A549 (cell line): ENCODE measurements at regions not wholly inside any gene's neighbourhood (a gene's known extent, or its start where the extent isn't known, plus 50 kb on each side); places are given as distances from the start of the nearest gene placed in this dataset.
A peak's percentile ranks its signal among the peaks of the same experiment; 100 is the strongest.

Source experiments
- ATAC-seq, 2 experiments: fragments of 200-7000 bp in 1 of 2; fragments of >200 bp in 1 of 2; cut with Nextera tagmentation in 1 of 2; cut with Tn5 transposase in 1 of 2; 3 replicates each; pipeline versions ENCODE4 v1.8.0 to v1.9.1; 2018 to 2020; ENCODE audit warnings: mild to moderate bottlenecking in 1 of 2, moderate library complexity in 1 of 2
- CTCF ChIA-PET: fragments of 300-600 bp; sonication (Branson Sonifier 250); formaldehyde crosslinking; extraction: SDS; loops from one replicate; lab custom pipeline; 2021; ENCODE audit warnings: antibody characterized with exemption, inconsistent platforms; lab: Yijun Ruan, JAX
- POLR2A ChIA-PET: fragments of 350-600 bp; formaldehyde crosslinking; extraction: SDS; loops from one replicate; lab custom pipeline; 2021; ENCODE audit warnings: antibody characterized with exemption, inconsistent platforms; lab: Yijun Ruan, JAX
- DNase-seq, 2 experiments: peaks; one replicate each; pipeline versions ENCODE4 v3.0.0 to v3.0.0-alpha.2; 2011 to 2016; ENCODE audit warnings: low read depth in 1 of 2, low spot score in 1 of 2
- FAIRE-seq: peaks from 2 replicates; lab custom pipeline; 2011; peaks lifted over from hg19 to GRCh38; lab: Jason Lieb, UNC
- H3K27ac ChIP-seq, 2 experiments: fragments of >200 bp; sonication (Bioruptor Twin); formaldehyde crosslinking; 3 replicates each; pipeline ENCODE4 v1.5.1; 2016 to 2017
- H3K4me1 ChIP-seq: fragments of >200 bp; sonication (Bioruptor Twin); formaldehyde crosslinking; 3 replicates; pipeline ENCODE4 v1.6.1; 2016
- H3K4me2 ChIP-seq: fragments of >200 bp; sonication (Bioruptor Twin); formaldehyde crosslinking; 3 replicates; pipeline ENCODE4 v1.6.1; 2016
- H3K4me3 ChIP-seq: fragments of >200 bp; sonication (Bioruptor Twin); formaldehyde crosslinking; 3 replicates; pipeline ENCODE4 v1.5.1; 2016
- H3K9me3 ChIP-seq: fragments of >200 bp; sonication (Bioruptor Twin); formaldehyde crosslinking; 3 replicates; pipeline ENCODE4 v1.6.1; 2016
- BHLHE40 ChIP-seq: IDR thresholded peaks from 2 replicates; pipeline ENCODE4 v1.6.1; 2012; ENCODE audit warnings: low read depth, low read length, inconsistent platforms
- EP300 ChIP-seq, 2 experiments: fragments of >200 bp; sonication (Bioruptor Twin); formaldehyde crosslinking; IDR thresholded peaks; 2 replicates in 1 of 2; 3 replicates in 1 of 2; pipeline ENCODE4 v1.6.1; 2016 to 2017
- FOXS1 ChIP-seq: fragments of 250-450 bp; sonication (Bioruptor Pico); IDR thresholded peaks from 2 replicates; pipeline ENCODE4 v1.5.0; 2020; ENCODE audit warnings: mild to moderate bottlenecking, moderate library complexity
- HEYL ChIP-seq: fragments of 250-450 bp; sonication (Bioruptor Pico); IDR thresholded peaks from 2 replicates; pipeline ENCODE4 v1.8.0; 2021; ENCODE audit warnings: mild to moderate bottlenecking, moderate library complexity
- HOXB5 ChIP-seq: fragments of 250-450 bp; sonication (Bioruptor Pico); IDR thresholded peaks from 2 replicates; pipeline ENCODE4 v1.5.0; 2020; ENCODE audit warnings: mild to moderate bottlenecking, moderate library complexity
- JUN ChIP-seq, 2 experiments: fragments of >200 bp; sonication (Bioruptor Twin); formaldehyde crosslinking; IDR thresholded peaks; 2 replicates in 1 of 2; 3 replicates in 1 of 2; pipeline ENCODE4 v1.6.1; 2016 to 2017
- KDM1A ChIP-seq: fragments of 200-600 bp; sonication (generic); IDR thresholded peaks from 2 replicates; pipeline ENCODE4 v1.6.1; 2016; ENCODE audit warnings: low read depth, mild to moderate bottlenecking
- POLR2A ChIP-seq: IDR thresholded peaks from 2 replicates; pipeline ENCODE4 v1.6.1; 2012; ENCODE audit warnings: mild to moderate bottlenecking, low read length
- RAD21 ChIP-seq, 2 experiments: fragments of >200 bp in 1 of 2; sonication (Bioruptor Twin) in 1 of 2; formaldehyde crosslinking in 1 of 2; IDR thresholded peaks in 1 of 2; conservative IDR thresholded peaks in 1 of 2; 2 replicates in 1 of 2; 3 replicates in 1 of 2; pipeline ENCODE4 v1.6.1; 2012 to 2018; ENCODE audit warnings: inconsistent platforms in 1 of 2
- RARB ChIP-seq: fragments of 250-450 bp; sonication (Bioruptor Pico); IDR thresholded peaks from 2 replicates; pipeline ENCODE4 v1.8.0; 2021; ENCODE audit warnings: mild to moderate bottlenecking, moderate library complexity
- RFX5 ChIP-seq: fragments of 450-650 bp; IDR thresholded peaks from 2 replicates; pipeline ENCODE4 v1.7.1; 2014; ENCODE audit warnings: antibody characterized with exemption, mild to moderate bottlenecking, moderate library complexity
- SMC3 ChIP-seq: fragments of >200 bp; sonication (Bioruptor Twin); formaldehyde crosslinking; IDR thresholded peaks from 3 replicates; pipeline ENCODE4 v1.6.1; 2018; ENCODE audit warnings: inconsistent platforms
- ZFP36 ChIP-seq: fragments of 450-650 bp; IDR thresholded peaks from 2 replicates; pipeline ENCODE4 v1.6.1; 2014; ENCODE audit warnings: borderline replicate concordance; ENCODE audit not compliant: partially characterized antibody
- WGBS: methylation state at CpG from one replicate; pipeline ENCODE4 v1.1.6; 2017; ENCODE audit errors: missing lambda C conversion rate; 5-methylcytosine and 5-hydroxymethylcytosine counted together
- TF ChIP-seq, protein P1 (sequence below): fragments of >200 bp; sonication (Bioruptor Twin); formaldehyde crosslinking; IDR thresholded peaks from 3 replicates; pipeline ENCODE4 v1.5.1; 2016
- TF ChIP-seq, protein P2 (sequence below): fragments of 250-450 bp; sonication (Bioruptor Pico); IDR thresholded peaks from 2 replicates; pipeline ENCODE4 v1.5.0; 2021; ENCODE audit warnings: mild to moderate bottlenecking, moderate library complexity, borderline replicate concordance
- TF ChIP-seq, protein P3 (sequence below): fragments of 250-450 bp; sonication (Bioruptor Pico); IDR thresholded peaks from 2 replicates; pipeline ENCODE4 v1.5.0; 2020; ENCODE audit warnings: low read depth, mild to moderate bottlenecking, moderate library complexity
- TF ChIP-seq, protein P4 (sequence below): fragments of >200 bp; sonication (Bioruptor Twin); formaldehyde crosslinking; IDR thresholded peaks from 2 replicates; pipeline ENCODE4 v1.6.1; 2016

DNA sequence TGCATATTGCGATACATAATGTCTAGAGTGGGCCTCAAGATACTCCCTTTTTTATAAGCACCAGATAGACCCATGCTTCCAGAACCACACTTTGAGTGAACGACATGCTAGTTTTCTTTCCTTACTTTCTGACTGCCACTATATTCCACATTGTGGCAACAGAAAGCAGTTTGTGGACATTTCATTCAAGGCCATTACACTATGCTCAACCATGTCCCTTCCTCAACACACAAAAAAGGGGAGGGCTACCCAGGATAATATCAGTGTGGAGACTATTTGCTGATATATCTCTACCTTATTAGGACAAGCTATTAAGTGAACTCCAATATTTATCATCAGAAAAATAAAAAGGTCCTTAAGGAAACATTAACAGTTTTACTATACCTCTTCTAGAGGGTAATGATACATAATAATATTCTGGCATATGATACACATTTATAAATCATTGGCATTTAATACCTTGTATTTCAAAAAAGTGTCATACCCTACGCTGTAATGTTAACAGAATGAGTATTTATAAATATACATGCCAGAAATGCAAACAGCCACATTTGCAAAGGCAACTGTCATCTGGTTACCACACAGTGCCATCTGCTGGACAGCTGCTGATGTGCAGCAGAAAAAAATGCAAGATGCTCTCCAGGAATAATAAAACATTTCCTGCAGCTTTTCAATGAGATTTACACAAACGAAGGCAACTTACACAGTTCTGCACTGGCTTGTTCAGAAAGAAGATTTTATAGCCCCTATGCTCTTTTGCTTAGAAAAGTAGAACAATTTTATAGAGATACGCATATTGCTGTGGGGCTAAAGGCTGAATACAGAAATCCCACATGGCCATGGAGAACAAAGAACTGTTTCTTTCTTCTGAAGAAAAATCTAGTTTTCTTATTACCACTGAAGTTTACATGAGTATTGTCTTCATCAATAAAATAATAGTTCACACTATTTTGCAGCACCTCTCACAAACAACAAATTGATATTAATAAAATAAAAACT is 182.2 kb upstream of the GRIP1 start:
- POLR2A ChIA-PET, result no interaction called here
- no peaks in the 10 kb centered on the region for H3K4me1 ChIP-seq
- CTCF ChIA-PET, result interaction anchor here (0.6 to 2.2 kb wide), 23 partner anchors 8 to 1120 kb away, joined by 3 to 9 read pairs (median 3); no protein-coding TSS in a partner anchor
- 25% methylated on average over 5 of the region's 5 CpGs for WGBS
- no peak overlapping the region for H3K4me3 ChIP-seq
- DNase-seq (peak; percentile 18 to 63), ATAC-seq (peak in 1 of 2 experiments; percentile 69; a peak in 3 of 6 replicates), FAIRE-seq (peak; percentile 7)
- H3K9me3 ChIP-seq, result no peaks in the 10 kb centered on the region
- H3K27ac ChIP-seq, result no peak overlapping the region
- TF ChIP-seq RAD21 (conservative IDR thresholded peaks at IDR 0.05 in 1 of 2, IDR thresholded peaks at IDR 0.05 in 1 of 2) (peak; percentile 73 to 80), SMC3 (peak; percentile 74), HEYL (CRISPR knock-in tag) (no peak)
- TF ChIP-seq, protein P1, sequence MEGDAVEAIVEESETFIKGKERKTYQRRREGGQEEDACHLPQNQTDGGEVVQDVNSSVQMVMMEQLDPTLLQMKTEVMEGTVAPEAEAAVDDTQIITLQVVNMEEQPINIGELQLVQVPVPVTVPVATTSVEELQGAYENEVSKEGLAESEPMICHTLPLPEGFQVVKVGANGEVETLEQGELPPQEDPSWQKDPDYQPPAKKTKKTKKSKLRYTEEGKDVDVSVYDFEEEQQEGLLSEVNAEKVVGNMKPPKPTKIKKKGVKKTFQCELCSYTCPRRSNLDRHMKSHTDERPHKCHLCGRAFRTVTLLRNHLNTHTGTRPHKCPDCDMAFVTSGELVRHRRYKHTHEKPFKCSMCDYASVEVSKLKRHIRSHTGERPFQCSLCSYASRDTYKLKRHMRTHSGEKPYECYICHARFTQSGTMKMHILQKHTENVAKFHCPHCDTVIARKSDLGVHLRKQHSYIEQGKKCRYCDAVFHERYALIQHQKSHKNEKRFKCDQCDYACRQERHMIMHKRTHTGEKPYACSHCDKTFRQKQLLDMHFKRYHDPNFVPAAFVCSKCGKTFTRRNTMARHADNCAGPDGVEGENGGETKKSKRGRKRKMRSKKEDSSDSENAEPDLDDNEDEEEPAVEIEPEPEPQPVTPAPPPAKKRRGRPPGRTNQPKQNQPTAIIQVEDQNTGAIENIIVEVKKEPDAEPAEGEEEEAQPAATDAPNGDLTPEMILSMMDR, result peak; percentile 87
- H3K4me2 ChIP-seq, result no peak overlapping the region

DNA sequence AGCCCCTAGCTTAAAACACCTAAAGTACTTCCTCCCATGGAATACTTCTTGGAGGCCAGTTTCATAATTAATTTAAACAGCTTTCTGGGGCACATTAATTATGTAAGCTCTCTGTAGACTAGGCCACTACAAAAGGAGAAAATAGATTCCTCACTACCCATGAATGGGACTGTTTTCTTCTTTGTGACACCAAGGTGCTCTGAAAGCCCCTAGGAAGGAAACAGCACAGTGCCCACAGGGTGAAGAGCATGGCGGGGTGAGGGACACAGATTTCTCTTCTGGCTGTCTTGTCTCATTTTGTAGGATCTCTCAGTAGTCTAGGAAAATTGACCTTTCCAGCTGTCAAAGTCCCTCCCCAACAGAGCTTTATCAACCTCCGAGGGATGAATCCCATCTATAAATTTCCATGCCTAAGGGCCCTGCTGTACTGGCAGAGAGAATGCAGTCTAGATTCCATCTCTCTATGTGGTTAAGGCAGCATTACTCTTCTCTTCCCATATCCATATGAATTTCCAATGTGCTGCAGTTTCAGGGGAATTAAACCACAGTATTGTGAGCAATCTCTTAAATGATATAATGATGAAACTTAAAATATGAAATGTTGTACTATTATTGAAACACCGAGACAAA is 183.6 kb upstream of the GRIP1 start:
- POLR2A ChIA-PET, result no interaction called here
- 43% methylated on average over 3 of the region's 3 CpGs for WGBS

DNA sequence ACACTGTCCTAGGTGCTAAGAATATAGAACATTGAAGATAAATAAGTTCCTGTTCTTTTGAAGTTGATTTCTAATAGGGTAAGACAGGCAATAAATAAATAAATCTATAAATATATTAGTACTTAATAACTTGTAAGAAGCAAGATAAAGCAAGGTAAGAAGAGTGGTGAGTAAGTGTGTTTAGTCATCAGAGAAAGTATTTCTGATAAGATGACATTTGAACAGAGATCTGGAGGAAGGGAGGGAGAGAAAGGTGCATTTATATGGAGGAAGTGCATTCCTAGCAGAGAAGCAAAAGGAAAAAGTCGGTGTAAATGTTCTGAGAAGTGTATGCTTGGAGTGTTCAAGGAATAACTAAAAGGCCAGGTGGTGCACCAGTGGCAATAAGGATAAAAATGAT is 184.4 kb upstream of the GRIP1 start:
- Histone ChIP-seq H3K27ac (no peak overlapping the region), H3K9me3 (no peaks in the 10 kb centered on the region), H3K4me1 (no peaks in the 10 kb centered on the region)
- FAIRE-seq (no peak), ATAC-seq (no peak)
- CTCF ChIA-PET, result no interaction called here
- POLR2A ChIA-PET, result no interaction called here
- TF ChIP-seq ZFP36, result no peak
- no peak for TF ChIP-seq EP300 (IDR thresholded peaks at IDR 0.05)
- TF ChIP-seq BHLHE40, result no peak
- TF ChIP-seq, protein P2, sequence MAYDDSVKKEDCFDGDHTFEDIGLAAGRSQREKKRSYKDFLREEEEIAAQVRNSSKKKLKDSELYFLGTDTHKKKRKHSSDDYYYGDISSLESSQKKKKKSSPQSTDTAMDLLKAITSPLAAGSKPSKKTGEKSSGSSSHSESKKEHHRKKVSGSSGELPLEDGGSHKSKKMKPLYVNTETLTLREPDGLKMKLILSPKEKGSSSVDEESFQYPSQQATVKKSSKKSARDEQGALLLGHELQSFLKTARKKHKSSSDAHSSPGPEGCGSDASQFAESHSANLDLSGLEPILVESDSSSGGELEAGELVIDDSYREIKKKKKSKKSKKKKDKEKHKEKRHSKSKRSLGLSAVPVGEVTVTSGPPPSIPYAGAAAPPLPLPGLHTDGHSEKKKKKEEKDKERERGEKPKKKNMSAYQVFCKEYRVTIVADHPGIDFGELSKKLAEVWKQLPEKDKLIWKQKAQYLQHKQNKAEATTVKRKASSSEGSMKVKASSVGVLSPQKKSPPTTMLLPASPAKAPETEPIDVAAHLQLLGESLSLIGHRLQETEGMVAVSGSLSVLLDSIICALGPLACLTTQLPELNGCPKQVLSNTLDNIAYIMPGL (CRISPR knock-in tag), result no peak
- TF ChIP-seq, protein P3, sequence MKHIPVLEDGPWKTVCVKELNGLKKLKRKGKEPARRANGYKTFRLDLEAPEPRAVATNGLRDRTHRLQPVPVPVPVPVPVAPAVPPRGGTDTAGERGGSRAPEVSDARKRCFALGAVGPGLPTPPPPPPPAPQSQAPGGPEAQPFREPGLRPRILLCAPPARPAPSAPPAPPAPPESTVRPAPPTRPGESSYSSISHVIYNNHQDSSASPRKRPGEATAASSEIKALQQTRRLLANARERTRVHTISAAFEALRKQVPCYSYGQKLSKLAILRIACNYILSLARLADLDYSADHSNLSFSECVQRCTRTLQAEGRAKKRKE (CRISPR knock-in tag), result no peak
- no peak for TF ChIP-seq RFX5
- TF ChIP-seq HOXB5 (CRISPR knock-in tag), result no peak
- no peak for TF ChIP-seq FOXS1 (CRISPR knock-in tag)
- TF ChIP-seq RARB (CRISPR knock-in tag), result no peak
- no peak for TF ChIP-seq JUN (IDR thresholded peaks at IDR 0.05)
- TF ChIP-seq KDM1A, result no peak
- no peak for TF ChIP-seq POLR2A
- TF ChIP-seq, all 56 proteins: peak for 0
- WGBS, result 2% methylated on average over 1 of the region's 1 CpG
- Histone ChIP-seq H3K4me2 (no peak overlapping the region), H3K4me3 (no peak overlapping the region)
- DNase-seq, result no peak

More for the DNA sequence above, 183.6 kb upstream of the GRIP1 start:
- CTCF ChIA-PET, result no interaction called here
- no peak for DNase-seq
- Histone ChIP-seq H3K4me1 (no peaks in the 10 kb centered on the region), H3K9me3 (no peaks in the 10 kb centered on the region), H3K4me2 (no peak overlapping the region), H3K4me3 (no peak overlapping the region), H3K27ac (no peak overlapping the region)
- FAIRE-seq, result peak; percentile 23
- TF ChIP-seq RAD21 (conservative IDR thresholded peaks at IDR 0.05 in 1 of 2, IDR thresholded peaks at IDR 0.05 in 1 of 2) (no peak), KDM1A (no peak)
- TF ChIP-seq, protein P2 (CRISPR knock-in tag), result no peak
- TF ChIP-seq, protein P4, sequence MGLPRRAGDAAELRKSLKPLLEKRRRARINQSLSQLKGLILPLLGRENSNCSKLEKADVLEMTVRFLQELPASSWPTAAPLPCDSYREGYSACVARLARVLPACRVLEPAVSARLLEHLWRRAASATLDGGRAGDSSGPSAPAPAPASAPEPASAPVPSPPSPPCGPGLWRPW, result no peak
- ATAC-seq, result no peak
